Stimulated activated CD8-positive, alpha-beta memory T cell treated with anti-CD3 and anti-CD28 coated beads, Interleukin-12 subunit alpha, Interleukin-12 subunit beta, amount 100 ng/mL, for 24 hours (primary cell): ENCODE measurements at regions not wholly inside any gene's neighbourhood (a gene's known extent, or its start where the extent isn't known, plus 50 kb on each side); places are given as distances from the start of the nearest gene placed in this dataset.

ENCODE experiments used
- DNase-seq: peaks from one replicate; pipeline ENCODE4 v3.0.0-alpha.2; 2020; ENCODE audit errors: extremely low read depth

DNA sequence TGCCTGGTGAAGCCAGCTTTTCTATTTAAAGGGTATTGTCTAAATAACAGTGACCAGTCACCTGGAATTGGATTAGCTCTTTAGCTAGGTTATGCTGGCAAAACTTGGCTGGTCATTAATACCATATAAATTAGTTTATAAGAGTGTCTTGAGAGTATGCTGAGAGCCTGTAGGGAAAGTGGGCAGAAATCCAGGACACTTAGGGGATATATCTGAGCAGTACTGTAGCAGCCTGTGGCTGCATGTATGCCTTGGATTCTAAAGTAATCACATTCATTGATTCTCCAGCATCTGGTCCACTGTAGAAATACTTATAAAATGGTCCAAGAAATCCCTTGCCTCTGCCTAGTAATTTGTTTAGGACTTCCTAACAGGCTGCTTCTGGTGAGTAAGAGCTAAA, 288.9 kb upstream of the DMAC1 start:
- no peak for DNase-seq

DNA sequence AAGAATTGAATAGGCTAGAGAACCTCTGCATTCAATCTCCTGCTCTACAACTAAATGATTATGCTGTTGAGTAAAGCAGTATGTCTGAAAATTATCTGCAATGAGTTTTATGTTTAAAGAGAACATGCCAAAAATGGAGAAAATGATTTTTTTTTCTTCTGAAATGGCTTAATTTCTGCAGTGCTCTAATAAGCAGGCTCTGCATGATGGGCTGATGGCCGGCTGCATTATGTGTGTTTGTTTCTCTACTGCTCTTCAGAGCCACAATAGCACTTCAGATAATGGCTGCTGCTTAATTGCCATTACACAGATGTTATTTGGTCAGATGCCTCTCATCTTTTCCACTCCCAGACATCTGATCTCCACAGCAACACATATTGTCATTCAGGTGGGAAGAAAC, 286.4 kb upstream of the DMAC1 start:
- no peak for DNase-seq

DNA sequence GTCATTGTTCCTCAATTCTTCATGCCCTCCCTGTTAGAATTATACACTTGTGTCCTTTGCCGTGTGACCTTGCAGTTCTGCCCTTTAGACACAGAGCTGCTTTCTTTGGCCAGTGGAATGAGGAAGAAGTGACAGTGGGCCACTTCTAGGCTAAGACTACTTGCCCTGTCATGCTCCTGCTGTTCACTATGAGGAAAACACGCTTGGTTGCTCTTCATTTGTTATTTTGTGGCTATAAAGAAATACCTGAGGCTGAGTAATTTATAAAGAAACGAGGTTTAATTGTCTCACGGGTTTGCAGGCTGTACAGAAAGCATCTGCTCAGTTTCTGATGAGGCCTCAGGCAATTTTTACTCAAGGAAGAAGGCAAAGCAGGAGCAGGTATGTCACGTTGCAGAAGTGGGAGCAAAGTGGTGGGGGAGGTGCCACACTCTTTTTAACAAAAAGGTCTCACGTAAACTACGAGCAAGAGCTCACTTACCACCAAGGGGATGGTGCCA, 279.1 kb upstream of the DMAC1 start:
- no peak for DNase-seq

DNA sequence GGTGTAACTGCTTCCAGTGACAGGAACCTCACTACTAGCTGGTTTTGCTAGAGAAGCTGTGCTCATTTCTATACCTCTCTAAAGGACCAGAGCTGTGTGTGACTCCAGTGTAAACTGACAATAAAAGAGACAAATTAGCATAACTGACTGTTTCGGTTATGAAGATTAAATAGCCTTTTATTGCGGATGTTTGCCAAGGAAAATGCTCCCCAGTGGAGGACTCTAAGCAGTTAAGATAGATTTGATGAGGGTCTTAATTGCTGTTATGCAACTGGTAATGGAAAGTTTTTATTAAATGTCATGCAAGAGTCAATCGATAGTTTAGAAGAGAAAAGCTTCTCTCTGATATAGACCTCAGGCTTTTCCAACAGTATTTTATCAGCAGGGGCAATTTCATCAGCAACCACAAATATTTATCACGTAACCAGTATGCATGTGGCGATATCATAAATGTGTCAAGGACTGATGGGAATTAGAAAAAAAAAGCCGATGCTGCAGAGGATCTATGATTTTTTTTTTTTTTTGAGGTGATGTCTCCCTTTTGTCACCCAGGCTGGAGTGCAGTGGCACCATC, 275.2 kb upstream of the DMAC1 start:
- DNase-seq, result no peak

DNA sequence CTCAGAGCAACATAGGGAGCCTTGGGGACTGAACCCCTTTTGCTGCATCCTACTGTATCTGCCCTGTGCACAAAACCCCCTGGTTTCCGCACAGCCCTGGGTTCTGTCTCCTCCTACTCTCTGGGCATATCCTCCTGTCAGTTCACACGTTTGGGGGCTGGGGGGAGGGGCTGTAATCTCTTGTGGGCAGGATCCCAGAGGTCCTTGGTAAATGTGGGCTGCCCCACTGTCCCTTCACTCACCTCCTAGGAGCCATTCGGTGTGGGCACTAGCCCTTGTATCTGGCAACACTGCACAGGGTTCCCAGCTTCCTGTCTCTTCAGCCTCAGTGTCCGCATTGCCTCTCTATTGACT, 271.8 kb upstream of the DMAC1 start:
- DNase-seq, result no peak

DNA sequence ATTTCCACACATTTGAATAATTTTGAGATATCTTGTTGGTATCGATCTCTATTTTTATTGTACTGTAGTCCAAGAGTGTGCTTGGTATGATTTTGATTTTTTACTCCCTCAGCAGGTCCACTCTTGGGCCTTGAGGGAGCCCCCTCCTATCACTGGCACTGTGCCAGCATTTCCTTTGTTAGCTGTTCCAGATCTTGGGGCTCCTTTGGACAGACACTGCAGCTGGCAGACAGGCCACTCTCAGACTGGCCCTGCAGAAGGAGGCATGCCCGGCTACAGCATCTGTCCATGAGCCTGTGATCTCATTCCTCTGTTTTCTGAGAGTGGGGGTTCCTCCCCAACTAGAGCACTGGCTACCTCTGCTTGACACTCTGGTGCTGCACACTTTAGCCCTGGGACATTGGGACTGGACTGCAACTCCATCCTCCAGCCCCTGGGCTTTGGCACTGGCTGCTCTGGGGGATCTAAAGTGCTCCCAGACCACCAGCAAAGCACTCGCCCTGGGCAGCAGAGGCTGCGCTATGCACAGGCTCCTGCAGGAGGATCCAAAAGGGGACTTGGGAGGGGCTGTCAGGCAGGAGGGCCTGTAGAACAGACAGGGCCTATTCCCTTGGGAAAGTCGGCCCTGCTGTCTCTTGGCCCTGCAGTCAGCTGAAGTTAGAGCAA, 271.3 kb upstream of the DMAC1 start:
- no peak for DNase-seq

DNA sequence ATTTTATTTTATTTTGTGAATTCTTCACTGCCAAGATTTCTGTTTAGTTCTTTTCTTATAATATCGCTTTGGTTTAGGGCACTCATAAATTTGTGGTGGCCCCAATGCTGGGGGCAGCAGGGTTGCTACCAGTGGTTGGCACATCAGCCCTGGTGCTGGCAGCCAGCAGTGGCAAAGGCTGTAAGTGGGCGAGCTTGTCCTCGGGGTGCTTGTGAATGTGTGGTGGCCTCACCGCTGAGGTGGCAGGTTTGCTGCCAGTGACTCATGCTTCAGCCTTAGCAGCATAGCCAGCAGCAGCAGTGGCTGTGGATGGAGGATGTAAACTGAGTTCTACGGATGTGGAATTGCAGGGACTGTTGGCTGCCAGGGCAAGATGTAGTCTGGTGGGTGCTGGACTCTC, 262.9 kb upstream of the DMAC1 start:
- DNase-seq, result no peak

DNA sequence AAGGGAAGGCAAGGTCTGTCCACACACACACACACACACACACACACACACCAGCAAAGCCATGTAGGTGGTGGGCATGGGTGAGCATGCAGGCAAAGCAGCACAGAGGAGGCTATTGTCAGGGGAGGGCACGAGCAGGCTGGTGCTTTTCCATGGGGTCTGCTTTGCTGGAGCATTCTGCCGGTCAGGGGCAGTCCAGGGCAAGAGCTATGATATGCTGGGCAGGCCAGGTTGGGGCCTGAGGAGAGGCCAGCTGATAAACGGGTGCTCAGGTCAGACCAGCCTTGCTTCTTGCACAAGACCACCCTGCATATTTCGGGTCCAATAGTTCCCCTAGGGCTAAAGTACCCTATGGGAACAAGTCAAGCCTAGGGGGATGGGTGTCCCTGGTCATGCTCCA, 253.9 kb upstream of the DMAC1 start:
- no peak for DNase-seq

DNA sequence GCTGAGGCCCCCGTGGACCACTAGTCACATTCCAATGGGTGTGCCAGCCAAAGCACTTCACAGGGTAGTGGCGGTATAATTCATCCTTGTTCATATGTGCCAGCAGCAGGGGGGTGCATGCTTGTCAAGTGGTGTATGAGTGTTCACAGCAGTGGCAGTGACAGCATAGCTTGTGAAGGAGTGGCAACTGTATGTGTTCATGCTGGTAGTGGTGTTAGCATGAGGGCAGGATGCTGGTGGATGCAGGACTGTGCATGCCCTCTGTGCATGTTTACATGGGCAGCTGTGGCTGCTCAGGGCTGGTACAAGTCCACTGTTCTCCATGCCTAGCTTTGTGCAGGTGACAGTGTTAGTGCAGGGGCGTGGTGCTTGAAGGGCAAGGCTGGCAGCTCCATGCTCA, 253.4 kb upstream of the DMAC1 start:
- no peak for DNase-seq

DNA sequence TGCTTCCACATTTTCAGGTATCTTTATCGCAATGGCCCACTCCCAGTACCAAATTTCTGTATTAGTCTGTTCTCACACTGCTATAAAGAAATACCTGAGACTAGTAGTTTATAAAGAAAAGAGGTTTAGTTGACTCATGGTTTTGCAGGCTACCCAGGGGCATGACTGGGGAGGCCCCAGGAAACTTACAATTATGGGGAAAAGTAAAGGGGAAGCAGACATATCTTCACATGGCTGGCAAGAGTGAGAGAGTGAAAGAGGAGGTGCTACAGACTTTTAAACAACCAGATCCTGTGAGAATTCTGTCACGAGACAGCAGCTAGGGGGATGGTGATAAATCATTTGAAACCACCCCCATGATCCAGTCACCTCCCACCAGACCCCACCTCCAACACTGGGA, 238.2 kb upstream of the DMAC1 start:
- no peak for DNase-seq

DNA sequence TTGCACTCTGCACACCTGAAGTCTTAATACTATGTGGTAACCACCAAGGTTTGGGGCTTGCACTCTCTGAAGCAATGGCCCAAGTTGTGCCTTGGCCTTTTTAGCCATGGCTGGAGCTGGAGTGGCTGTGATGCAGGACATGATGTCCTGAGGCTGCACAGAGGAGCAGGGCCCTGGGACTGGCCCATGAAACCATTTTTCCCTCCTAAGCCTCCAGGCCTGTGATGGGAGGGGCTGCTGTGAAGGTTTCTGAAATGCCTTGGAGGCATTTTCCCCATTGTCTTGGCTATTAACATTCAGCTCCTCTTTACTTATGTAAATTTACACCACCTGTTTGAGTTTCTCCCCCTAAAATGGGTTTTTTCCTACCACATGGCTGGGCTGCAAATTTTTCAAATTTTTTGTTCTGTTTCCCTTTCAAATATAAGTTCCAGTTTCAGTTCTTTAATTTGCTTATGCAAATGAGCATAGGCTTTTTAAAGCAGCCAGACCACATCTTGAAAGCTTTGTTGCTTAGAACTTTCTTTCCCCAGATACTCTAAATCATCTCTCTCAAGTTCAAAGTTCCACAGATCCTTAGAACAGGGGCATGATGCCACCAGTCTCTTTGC, 237.4 kb upstream of the DMAC1 start:
- no peak for DNase-seq

DNA sequence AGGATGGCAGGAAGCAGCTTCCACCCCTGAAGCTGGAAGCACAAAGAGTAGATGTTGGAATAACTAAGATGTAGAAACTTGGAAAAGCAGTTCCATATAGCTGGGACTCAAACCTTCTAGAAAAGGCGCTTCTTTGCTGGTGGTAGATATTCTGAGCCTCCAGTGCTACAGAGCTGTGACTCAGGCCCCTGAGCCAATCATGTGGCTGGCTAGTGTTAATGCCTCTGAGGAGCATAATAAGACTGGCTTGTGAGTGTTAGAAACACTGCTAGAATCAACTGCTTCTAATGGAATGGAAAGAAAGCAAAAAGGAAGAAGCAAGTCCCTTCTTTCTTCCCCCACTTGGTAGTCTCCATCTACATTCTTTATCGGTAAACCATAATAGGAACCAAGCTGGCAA, 234.2 kb upstream of the DMAC1 start:
- no peak for DNase-seq

DNA sequence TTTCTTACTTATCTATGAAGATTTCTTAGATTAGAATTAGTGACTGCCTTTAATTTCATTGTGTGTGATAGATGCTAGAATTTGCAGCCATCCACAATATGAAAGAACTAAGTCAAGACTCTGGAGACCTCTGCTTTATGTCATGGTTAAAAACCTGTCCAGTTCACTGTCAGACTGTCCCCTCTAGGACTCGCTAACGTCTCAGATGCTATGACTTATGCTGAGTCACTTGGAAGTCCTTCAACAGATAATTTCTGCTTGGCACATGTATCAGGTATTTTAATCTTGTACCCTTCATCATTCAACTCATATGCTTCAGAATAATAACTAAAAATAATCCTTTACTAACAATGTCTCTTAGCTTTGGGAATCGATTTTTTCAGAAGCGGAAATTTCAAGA, 230.5 kb upstream of the DMAC1 start:
- no peak for DNase-seq

DNA sequence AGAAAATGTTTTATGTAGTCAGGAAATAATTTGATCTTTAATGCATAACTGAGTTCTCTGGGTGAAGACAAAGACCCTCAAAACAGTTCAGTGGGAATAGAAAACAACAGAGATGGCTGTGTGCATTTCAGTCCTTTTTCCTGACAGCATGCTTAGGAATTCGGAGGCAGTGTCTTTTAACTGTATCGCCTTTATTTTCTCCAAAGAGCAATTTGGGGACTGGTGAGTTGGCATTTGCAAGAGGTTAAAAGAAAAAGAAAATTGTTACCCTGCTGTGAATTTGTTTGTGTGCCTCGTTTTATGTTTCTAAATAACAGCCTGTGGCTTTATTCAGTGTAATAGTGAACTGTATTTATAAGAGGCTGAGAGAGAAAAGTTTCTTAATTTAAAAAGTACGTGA, 227.8 kb upstream of the DMAC1 start:
- DNase-seq, result no peak

DNA sequence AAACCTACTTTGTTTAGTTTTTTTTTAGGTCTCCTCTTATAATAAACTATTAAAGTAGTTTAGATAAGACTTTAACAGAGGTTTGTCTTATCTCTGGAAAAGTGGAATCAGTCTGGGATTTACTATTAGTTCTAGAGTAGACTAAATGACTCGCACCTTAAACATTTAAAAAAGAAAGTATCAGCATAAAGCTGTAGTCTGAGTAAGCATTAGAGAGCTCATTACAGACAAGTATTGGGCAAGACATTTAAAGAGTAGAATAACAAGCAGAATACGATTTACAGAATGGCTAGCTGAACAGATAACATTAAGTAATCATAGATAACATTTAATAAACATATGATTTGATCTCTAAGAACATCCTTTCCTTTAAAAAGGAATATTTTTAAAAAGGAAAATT, 226.0 kb upstream of the DMAC1 start:
- no peak for DNase-seq

DNA sequence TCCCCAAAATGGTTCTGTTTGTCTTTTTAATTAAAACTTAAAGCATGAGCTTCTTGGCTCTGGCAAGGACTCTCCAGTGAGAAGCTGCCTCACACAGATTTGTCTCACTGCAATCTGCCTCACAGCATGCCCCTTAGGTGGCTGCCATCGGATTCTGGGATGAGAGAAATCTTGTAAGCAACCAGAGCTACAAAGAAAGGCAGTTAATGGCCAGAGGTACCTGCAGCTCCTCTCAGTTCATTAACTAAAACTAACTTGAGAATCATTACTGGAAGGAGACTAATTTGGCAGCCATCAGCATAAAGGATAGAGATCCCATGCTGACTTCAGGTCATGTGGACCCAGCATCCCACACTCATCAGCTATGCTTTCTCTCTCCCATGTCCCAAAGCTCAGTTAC, 220.6 kb upstream of the DMAC1 start:
- no peak for DNase-seq

DNA sequence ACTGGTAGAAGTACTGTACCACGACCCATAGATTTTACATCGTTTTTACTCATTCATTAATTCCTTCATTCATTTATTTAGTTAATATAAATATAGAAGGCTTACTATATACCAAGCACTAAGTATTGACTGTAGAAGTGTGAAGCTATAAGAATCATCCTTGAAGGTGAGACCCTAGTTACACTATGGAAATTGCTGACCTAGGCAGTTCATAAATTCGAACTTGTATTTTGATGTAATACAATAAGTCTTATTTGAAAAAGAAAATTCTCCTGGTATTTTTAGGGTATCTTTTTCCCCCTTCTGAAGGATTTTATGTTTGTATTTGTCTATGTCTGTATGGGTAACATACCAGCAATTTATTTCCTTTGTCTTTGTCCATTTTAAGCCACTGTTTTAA, 220.1 kb upstream of the DMAC1 start:
- DNase-seq, result no peak

DNA sequence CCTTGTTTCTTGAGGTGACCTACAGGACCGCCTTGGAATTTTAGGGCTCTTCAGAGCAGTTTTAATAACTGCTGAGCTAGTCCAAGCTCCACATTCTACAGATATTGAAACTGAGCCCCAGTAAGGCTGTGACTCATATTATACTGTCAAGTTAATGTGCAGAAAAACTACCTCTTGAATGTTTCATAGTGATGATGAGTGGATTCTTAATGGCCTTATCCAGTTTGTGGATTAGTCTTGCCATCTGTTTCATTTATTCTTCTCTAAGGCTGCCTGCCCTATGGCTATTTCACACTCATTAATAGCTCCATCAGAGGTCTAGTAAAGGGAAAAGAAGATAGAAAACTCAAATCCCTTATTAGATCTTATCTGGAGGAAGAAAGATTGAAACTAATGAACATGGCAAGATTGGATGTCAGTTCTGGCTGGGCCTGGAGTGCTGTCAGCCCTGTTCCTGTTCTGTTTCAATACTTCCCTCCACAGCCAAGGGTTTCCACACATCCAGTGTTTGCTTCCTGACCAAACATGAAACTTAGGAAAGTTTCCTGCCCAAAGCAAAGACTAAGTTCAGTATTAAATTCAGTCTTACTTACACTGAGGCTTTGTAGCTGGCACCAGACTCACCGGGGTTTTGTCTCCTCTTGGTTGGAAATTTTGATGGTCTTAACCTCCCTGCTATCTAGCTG, 215.6 kb upstream of the DMAC1 start:
- no peak for DNase-seq

DNA sequence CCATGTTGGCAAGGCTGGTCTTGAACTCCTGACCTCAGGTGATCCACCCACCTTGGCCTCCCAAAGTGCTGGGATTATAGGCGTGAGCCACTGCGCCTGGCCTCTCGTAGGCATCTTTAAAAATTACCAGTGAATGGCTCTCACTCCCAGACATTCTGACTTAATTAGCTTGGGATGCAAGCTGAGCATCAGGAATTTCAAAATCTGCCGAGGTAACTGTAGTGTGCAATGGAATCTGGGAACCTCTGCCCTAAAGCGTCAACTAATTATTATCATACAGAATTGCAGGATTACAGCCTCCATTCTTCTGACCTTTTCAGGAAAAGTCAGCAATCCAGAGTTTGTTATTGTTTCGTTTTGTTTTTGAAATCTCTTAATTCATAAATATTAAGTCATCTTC, 213.4 kb upstream of the DMAC1 start:
- DNase-seq, result no peak

DNA sequence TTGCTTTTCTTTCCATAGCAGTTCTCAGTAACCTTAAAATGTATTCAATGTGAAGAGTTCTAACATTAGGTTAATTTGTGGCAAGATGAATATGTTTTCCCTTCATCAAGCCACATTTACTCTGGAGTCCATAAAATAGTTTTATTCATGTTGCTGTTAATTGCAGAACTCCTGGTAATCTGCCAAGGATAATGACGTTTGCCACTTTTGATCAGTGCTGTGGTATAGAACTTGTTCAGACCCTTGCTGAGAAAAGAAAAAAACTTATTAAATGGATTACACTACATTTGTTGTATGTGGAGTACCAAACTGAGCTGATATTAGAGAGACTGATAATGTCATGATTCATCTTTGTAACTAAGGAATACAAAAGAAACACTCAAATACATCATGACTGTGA, 212.4 kb upstream of the DMAC1 start:
- DNase-seq, result no peak

DNA sequence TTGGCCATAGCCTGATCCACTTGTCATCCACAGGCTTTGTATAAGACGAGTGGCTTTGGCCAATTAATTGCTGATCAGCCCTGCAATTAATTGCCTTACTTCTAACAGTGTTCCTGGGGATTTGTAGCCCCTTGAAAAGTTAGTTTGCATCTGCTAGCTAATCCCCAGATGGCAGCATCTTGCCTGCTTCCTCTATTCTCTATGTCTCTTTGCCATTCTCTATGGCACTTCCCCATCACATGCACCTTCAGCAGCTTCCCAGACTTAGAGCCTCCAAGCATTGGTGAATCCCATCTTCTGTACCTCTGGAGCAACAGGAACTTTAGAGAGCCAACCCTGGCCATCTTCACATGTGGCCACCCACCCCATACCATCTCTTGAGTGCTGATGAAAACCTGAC, 197.0 kb upstream of the DMAC1 start:
- no peak for DNase-seq

DNA sequence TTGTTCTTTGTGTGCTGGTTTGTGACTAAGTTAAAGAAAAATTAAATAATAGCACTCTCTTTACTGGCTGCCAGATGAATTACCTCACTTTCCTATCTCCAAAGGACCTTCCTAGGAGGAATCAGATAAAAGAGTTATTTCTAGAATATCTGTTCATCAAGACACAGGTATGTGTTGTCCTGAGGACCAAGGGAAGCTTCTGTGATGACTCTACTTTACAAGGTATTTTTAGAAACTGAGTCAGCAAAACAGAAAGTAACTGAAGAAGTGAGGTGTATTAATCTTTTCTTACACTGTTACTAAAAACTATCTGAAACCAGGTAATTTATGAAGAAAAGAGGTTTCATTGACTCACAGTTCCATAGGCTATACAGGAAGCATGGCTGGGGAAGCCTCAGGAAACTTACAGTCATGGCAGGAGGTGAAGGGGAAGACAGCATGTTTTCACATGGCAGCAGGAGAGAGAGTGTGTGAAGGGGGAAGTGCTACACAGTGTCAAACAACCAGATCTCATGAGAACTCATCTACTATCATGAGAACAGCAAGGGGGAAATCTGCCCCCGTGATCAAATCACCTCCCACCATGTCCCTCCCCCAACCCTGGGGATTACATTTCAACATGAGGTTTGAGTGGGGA, 189.2 kb upstream of the DMAC1 start:
- DNase-seq, result no peak

DNA sequence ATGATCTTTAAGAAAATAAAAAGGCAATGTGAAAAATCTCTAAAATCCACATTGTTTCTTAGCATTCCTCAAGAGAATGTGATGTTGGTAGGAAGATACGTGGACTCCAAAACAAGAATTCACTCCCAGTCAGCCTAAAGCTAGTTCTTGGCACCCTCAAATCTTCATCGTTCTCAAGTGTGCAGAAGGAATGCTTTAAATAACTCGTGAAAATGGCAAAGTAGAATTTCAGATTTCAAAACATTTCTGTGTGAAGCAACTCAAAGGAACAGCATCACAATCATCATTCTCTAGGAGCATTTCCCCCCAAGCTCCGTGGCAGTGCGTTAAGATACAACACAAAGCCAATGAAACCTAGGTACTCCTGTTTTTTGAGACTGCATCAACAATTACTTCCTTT, 185.1 kb upstream of the DMAC1 start:
- DNase-seq, result no peak
